ENCODE measurements at regions not wholly inside any gene's neighbourhood (a gene's known extent, or its start where the extent isn't known, plus 50 kb on each side); places are given as distances from the start of the nearest gene placed in this dataset.

DNA sequence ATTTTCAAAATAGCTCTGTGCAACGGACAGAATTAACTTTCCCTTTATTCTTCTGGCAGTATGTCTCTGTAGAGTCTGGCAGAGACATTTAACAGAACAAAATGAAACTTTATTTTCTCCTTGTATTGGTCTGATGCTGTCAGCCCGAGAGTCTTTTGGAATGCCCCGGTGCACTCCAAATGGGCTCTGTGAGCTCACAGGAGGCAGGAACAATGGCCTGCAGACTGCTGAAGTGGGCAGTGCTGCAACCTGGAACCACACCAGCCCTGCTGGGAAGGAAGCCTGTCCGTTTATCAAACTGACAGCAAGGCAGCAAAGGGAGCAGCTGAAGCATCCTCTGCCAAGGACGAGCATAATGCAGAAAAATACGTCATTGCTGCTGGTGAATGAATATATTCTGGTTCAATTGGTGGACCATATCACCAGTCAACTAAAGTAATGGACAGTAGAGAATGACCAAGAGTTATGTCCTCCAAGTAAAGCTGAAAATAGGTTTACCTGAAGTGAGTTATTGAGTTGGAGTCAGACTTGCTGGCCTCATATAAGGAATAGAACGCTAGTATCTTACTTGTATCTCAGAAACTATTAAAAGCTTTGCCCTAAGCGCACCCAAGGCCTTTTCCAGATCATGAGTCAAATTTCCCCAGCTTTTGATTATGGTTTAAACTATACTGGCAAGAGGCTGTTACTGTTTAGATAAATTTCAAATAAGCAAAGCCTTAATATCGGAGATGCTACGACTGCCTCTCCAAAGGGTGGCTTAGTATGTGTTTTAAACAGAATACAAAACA, 207.6 kb upstream of the TANK start:
- Mint-ChIP-seq H3K4me1 (ENCODE audit: low read depth, unreplicated experiment) (no peaks in the 10 kb centered on the region), H3K27me3 (ENCODE audit: insufficient read depth, unreplicated experiment) (no peaks in the 10 kb centered on the region), H3K27ac (ENCODE audit: unreplicated experiment) (no peak overlapping the region), H3K4me3 (ENCODE audit: unreplicated experiment) (no peak overlapping the region), H3K9me3 (ENCODE audit: unreplicated experiment) (no peaks in the 10 kb centered on the region), H3K36me3 (ENCODE audit: insufficient read depth, unreplicated experiment) (no peaks in the 10 kb centered on the region)
- Histone ChIP-seq H3K4me1 (no peaks in the 10 kb centered on the region), H3K27me3 (replicated peaks; ENCODE audit: control insufficient read depth, insufficient read depth, low read length) (no peaks in the 10 kb centered on the region), H3K36me3 (ENCODE audit: control insufficient read depth, insufficient read depth, low read length) (no peaks in the 10 kb centered on the region), H3K4me3 (ENCODE audit: low read depth, low read length) (no peak overlapping the region), H3K9me3 (no peaks in the 10 kb centered on the region)
- CTCF ChIA-PET: no interaction called here
- intact Hi-C loops (cut with micrococcal nuclease; ENCODE audit: unreplicated experiment): no loop called here
- no peak for TF ChIP-seq CTCF (IDR thresholded peaks at IDR 0.05; ENCODE audit: insufficient read depth in 1 of 2, low read depth in 1 of 2, low read length in 1 of 2, severe bottlenecking in 1 of 2, unreplicated experiment in 1 of 2)
- POLR2A ChIA-PET: no interaction called here
- no peak for DNase-seq
- no TSS peak for BruUV-seq (replicated peaks)

DNA sequence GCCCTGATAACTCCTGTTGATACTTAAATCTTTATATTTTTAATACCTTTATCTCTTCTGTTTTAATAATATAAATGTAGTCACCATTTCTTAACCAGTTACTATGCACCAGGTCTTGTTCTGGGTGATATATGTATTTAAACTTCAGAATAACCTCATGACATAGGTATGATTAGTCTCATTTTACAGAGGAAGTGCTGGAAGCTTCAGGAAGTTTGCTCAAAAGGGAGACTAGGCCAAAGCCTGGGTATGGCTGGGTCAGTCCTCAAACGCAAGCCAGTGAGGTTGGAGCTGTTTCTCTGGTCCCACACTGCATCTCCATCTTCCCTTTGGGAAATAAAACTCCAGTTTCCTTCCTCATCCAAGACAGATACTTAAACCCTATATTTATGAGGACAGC, 204.7 kb upstream of the TANK start:
- Mint-ChIP-seq H3K4me3 (ENCODE audit: unreplicated experiment) (no peak overlapping the region), H3K9me3 (ENCODE audit: unreplicated experiment) (peaks cover 10% of the 10 kb centered on the region), H3K27me3 (ENCODE audit: insufficient read depth, unreplicated experiment) (no peaks in the 10 kb centered on the region), H3K4me1 (ENCODE audit: low read depth, unreplicated experiment) (peaks cover 10% of the 10 kb centered on the region), H3K27ac (ENCODE audit: unreplicated experiment) (no peak overlapping the region), H3K36me3 (ENCODE audit: insufficient read depth, unreplicated experiment) (no peaks in the 10 kb centered on the region)
- TF ChIP-seq CTCF (IDR thresholded peaks at IDR 0.05; ENCODE audit: insufficient read depth in 1 of 2, low read depth in 1 of 2, low read length in 1 of 2, severe bottlenecking in 1 of 2, unreplicated experiment in 1 of 2): no peak
- CTCF ChIA-PET: no interaction called here
- no peak for DNase-seq
- no peaks in the 10 kb centered on the region for H3K36me3 ChIP-seq (ENCODE audit: control insufficient read depth, insufficient read depth, low read length)
- no peaks in the 10 kb centered on the region for H3K9me3 ChIP-seq
- no TSS peak for BruUV-seq (replicated peaks)
- POLR2A ChIA-PET: no interaction called here
- no peaks in the 10 kb centered on the region for H3K27me3 ChIP-seq (replicated peaks; ENCODE audit: control insufficient read depth, insufficient read depth, low read length)
- H3K4me3 ChIP-seq (ENCODE audit: low read depth, low read length): no peak overlapping the region
- intact Hi-C loops (cut with micrococcal nuclease; ENCODE audit: unreplicated experiment): no loop called here
- no peaks in the 10 kb centered on the region for H3K4me1 ChIP-seq

- Histone ChIP-seq H3K36me3 (ENCODE audit: control insufficient read depth, insufficient read depth, low read length) (no peaks in the 10 kb centered on the region), H3K9me3 (no peaks in the 10 kb centered on the region), H3K4me3 (ENCODE audit: low read depth, low read length) (no peak overlapping the region), H3K27me3 (replicated peaks; ENCODE audit: control insufficient read depth, insufficient read depth, low read length) (no peaks in the 10 kb centered on the region), H3K4me1 (no peaks in the 10 kb centered on the region)
- Mint-ChIP-seq H3K27me3 (ENCODE audit: insufficient read depth, unreplicated experiment) (no peaks in the 10 kb centered on the region), H3K4me3 (ENCODE audit: unreplicated experiment) (no peak overlapping the region), H3K27ac (ENCODE audit: unreplicated experiment) (no peak overlapping the region), H3K4me1 (ENCODE audit: low read depth, unreplicated experiment) (peaks cover 10% of the 10 kb centered on the region), H3K9me3 (ENCODE audit: unreplicated experiment) (peaks cover 10% of the 10 kb centered on the region), H3K36me3 (ENCODE audit: insufficient read depth, unreplicated experiment) (no peaks in the 10 kb centered on the region)
- intact Hi-C loops (cut with micrococcal nuclease; ENCODE audit: unreplicated experiment): no loop called here
- ChIA-PET CTCF (no interaction called here), POLR2A (no interaction called here)
- no peak for TF ChIP-seq CTCF (IDR thresholded peaks at IDR 0.05; ENCODE audit: insufficient read depth in 1 of 2, low read depth in 1 of 2, low read length in 1 of 2, severe bottlenecking in 1 of 2, unreplicated experiment in 1 of 2)
- no peak for DNase-seq
- BruUV-seq (replicated peaks): no TSS peak
These were observed 203.9 kb upstream of the TANK start for GRCh38 chr2:160956243-160956802.
